Small intestine (tissue), 7 donors: ENCODE measurements at regions not wholly inside any gene's neighbourhood (a gene's known extent, or its start where the extent isn't known, plus 50 kb on each side); places are given as distances from the start of the nearest gene placed in this dataset.

Source experiments
- DNase-seq, 2 donors: peaks; one replicate each; pipeline versions ENCODE4 v3.0.0 to v3.0.0-alpha.2; 2013
- FAIRE-seq: peaks from 2 replicates; lab custom pipeline; 2012; peaks lifted over from hg19 to GRCh38; lab: Jason Lieb, UNC
- H3K27ac ChIP-seq, 3 donors: one replicate each; pipeline ENCODE4 v1.5.1; 2013; ENCODE audit warnings: low read length in 2 of 3, mild to moderate bottlenecking in 2 of 3, control low read depth in 1 of 3, inconsistent platforms in 1 of 3, low read depth in 1 of 3, moderate library complexity in 1 of 3
- H3K27me3 ChIP-seq, 3 donors: one replicate each; pipeline ENCODE4 v1.6.1; 2013; ENCODE audit warnings: low read length in 3 of 3, inconsistent platforms in 1 of 3; ENCODE audit not compliant: control insufficient read depth in 3 of 3, insufficient read depth in 3 of 3
- H3K36me3 ChIP-seq, 3 donors: one replicate each; pipeline ENCODE4 v1.6.1; 2013; ENCODE audit warnings: low read length in 3 of 3, inconsistent platforms in 1 of 3, low read depth in 1 of 3, mild to moderate bottlenecking in 1 of 3, moderate library complexity in 1 of 3; ENCODE audit not compliant: control insufficient read depth in 3 of 3, insufficient read depth in 2 of 3
- H3K4me1 ChIP-seq, 3 donors: one replicate each; pipeline ENCODE4 v1.6.1; 2013; ENCODE audit warnings: low read length in 2 of 3, inconsistent platforms in 1 of 3, low read depth in 1 of 3, mild to moderate bottlenecking in 1 of 3, moderate library complexity in 1 of 3; ENCODE audit not compliant: control insufficient read depth in 3 of 3, insufficient read depth in 2 of 3
- H3K4me3 ChIP-seq, 3 donors: one replicate each; pipeline ENCODE4 v1.5.1; 2013; ENCODE audit warnings: low read length in 3 of 3, control low read depth in 1 of 3, inconsistent platforms in 1 of 3, low read depth in 1 of 3, mild to moderate bottlenecking in 1 of 3, moderate library complexity in 1 of 3
- H3K9me3 ChIP-seq, 2 donors: one replicate each; pipeline ENCODE4 v1.6.1; 2013; ENCODE audit warnings: low read depth in 1 of 2, low read length in 1 of 2; ENCODE audit not compliant: control insufficient read depth in 2 of 2, insufficient read depth in 1 of 2
- WGBS, 3 donors: extraction: QIAGEN DNeasy Blood & Tissue Kit; methylation state at CpG; one replicate each; pipeline ENCODE4 v1.1.7; 2013; 5-methylcytosine and 5-hydroxymethylcytosine counted together
- donor health status: healthy with polysubstance abuse.
- donor health status: control.
- donor health status: control.
- donor health status: Bipolar disorder and iron deficiency.
- donor health status: healthy.

DNA sequence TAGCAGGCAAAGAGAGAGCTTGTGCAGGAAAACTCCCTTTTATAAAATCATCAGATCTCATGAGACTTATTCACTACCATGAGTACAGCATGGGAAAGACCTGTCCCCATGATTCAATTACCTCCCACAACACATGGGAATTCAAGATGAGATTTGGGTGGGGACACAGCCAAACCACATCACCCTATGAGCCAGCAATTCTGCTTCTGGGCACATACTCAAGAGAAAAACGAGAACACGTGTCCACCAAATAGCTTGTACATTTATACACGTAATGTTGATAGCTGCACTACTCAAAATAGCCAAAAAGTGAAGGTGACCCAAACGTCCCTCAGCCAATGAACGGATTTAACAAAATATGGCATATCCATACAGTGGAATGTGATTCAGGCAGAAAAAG, 94.5 kb upstream of the DHRSX start:
- FAIRE-seq = no peak

GRCh38 chrX:2594491-2594890, 93.7 kb upstream of the DHRSX start:
- Histone ChIP-seq H3K9me3 (no peaks in the 10 kb centered on the region), H3K4me3 (no peak overlapping the region), H3K27me3 (no peaks in the 10 kb centered on the region), H3K27ac (no peak overlapping the region), H3K4me1 (no peaks in the 10 kb centered on the region), H3K36me3 (peaks cover 0 to 3% (median 2%) of the 10 kb centered on the region in 3 donors)
- no peak for DNase-seq
- WGBS, 3 donors = 46 to 70% (median 47%) methylated on average over 3 of the region's 3 CpGs
- FAIRE-seq = no peak

More for the DNA sequence above, 94.5 kb upstream of the DHRSX start:
- Histone ChIP-seq H3K27me3 (no peaks in the 10 kb centered on the region), H3K9me3 (no peaks in the 10 kb centered on the region), H3K36me3 (peaks cover 0 to 3% (median 2%) of the 10 kb centered on the region in 3 donors), H3K27ac (no peak overlapping the region), H3K4me3 (no peak overlapping the region), H3K4me1 (no peaks in the 10 kb centered on the region)
- no peak for DNase-seq
- 85 to 88% (median 86%) methylated on average over 5 of the region's 5 CpGs for WGBS, 3 donors

- Histone ChIP-seq H3K4me3 (no peak overlapping the region), H3K27ac (no peak overlapping the region), H3K9me3 (no peaks in the 10 kb centered on the region), H3K27me3 (no peaks in the 10 kb centered on the region), H3K36me3 (peaks cover 0 to 3% (median 2%) of the 10 kb centered on the region in 3 donors), H3K4me1 (no peaks in the 10 kb centered on the region)
- 68 to 77% (median 72%) methylated on average over 3 of the region's 3 CpGs for WGBS, 3 donors
- DNase-seq = no peak
- FAIRE-seq = no peak
Observed at GRCh38 chrX:2592279-2592678, 91.5 kb upstream of the DHRSX start.

- no peaks in the 10 kb centered on the region for H3K36me3 ChIP-seq
- 54 to 67% (median 55%) methylated on average over 9 of the region's 9 CpGs for WGBS, 3 donors
- peaks cover 4 to 16% (median 7%) of the 10 kb centered on the region in 3 donors for H3K27me3 ChIP-seq
- no peak for DNase-seq
- no peak for FAIRE-seq
- no peaks in the 10 kb centered on the region for H3K4me1 ChIP-seq
- H3K27ac ChIP-seq = no peak overlapping the region
- H3K9me3 ChIP-seq = no peaks in the 10 kb centered on the region
- H3K4me3 ChIP-seq = no peak overlapping the region
Observed at GRCh38 chrX:2589186-2590020, 88.6 kb upstream of the DHRSX start.

GRCh38 chrX:2588049-2588448, 87.3 kb upstream of the DHRSX start:
- peaks cover 10 to 22% (median 13%) of the 10 kb centered on the region in 3 donors for H3K27me3 ChIP-seq
- FAIRE-seq (no peak), DNase-seq (no peak)
- 91 to 94% (median 93%) methylated on average over 4 of the region's 4 CpGs for WGBS, 3 donors
- H3K36me3 ChIP-seq = no peaks in the 10 kb centered on the region
- H3K4me1 ChIP-seq = no peaks in the 10 kb centered on the region
- no peak overlapping the region for H3K4me3 ChIP-seq
- H3K9me3 ChIP-seq = no peaks in the 10 kb centered on the region
- no peak overlapping the region for H3K27ac ChIP-seq

DNA sequence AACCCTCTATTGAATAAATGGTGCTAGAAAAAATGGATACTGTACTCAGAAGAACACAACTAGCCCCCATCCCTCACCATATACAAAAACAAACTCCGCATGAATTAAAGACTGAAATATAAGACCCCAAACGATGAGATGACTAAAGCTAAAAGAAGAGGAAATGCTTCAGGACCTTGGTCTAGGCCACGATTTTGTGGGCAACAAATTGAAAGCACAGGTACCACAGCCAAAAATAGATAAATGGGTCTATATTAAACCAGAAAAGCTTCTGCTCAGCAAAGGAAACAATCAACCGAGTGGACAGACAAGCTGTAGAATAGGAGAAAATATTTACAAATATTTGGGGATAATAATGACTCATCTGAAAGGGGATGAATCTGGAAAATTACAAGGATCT, 86.4 kb upstream of the DHRSX start:
- Histone ChIP-seq H3K4me1 (no peaks in the 10 kb centered on the region), H3K4me3 (no peak overlapping the region), H3K36me3 (no peaks in the 10 kb centered on the region), H3K9me3 (no peaks in the 10 kb centered on the region), H3K27me3 (peaks cover 14 to 31% (median 14%) of the 10 kb centered on the region in 3 donors), H3K27ac (no peak overlapping the region)
- DNase-seq (no peak), FAIRE-seq (no peak)
- 64 to 70% (median 67%) methylated on average over 4 of the region's 4 CpGs for WGBS, 3 donors

DNA sequence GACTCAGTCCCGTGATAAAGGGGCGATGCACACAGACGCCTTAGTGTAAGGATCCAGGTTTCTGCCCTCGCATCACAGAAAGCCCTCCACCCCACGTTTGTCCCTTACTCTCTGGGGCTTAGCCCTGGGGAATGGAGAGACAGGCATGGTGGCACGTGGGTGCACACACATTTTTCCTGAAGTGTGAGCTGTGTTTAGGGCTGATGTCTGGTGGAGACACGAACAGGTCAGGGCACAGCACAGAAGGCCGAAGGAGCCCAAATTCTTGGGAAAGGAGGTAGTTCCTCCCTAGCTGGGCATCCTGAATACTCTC, 84.3 kb upstream of the DHRSX start:
- DNase-seq (no peak), FAIRE-seq (no peak)
- Histone ChIP-seq H3K36me3 (no peaks in the 10 kb centered on the region), H3K27me3 (peaks cover 14 to 41% (median 14%) of the 10 kb centered on the region in 3 donors), H3K9me3 (no peaks in the 10 kb centered on the region), H3K4me1 (no peaks in the 10 kb centered on the region), H3K27ac (no peak overlapping the region), H3K4me3 (no peak overlapping the region)
- WGBS, 3 donors = 45 to 53% (median 48%) methylated on average over 8 of the region's 8 CpGs

GRCh38 chrX:2584251-2585157, 83.7 kb upstream of the DHRSX start:
- Histone ChIP-seq H3K27ac (no peak overlapping the region), H3K9me3 (no peaks in the 10 kb centered on the region), H3K27me3 (peaks cover 14 to 41% (median 14%) of the 10 kb centered on the region in 3 donors), H3K4me1 (no peaks in the 10 kb centered on the region), H3K36me3 (no peaks in the 10 kb centered on the region), H3K4me3 (no peak overlapping the region)
- no peak for DNase-seq
- WGBS, 3 donors = 2 to 8% (median 5%) methylated on average over 12 to 73 of the region's 73 CpGs
- no peak for FAIRE-seq
